ENCODE measurements at regions not wholly inside any gene's neighbourhood (a gene's known extent, or its start where the extent isn't known, plus 50 kb on each side); places are given as distances from the start of the nearest gene placed in this dataset.

- TF ChIP-seq CTCF (IDR thresholded peaks at IDR 0.05 in 8 of 11, conservative IDR thresholded peaks at IDR 0.05 in 3 of 11): no peak
- no peak for TF ChIP-seq POLR2A (IDR thresholded peaks at IDR 0.05)
Observed at GRCh38 chr6:99120641-99121040, 172.9 kb upstream of the FBXL4 start.
